ENCODE measurements at regions not wholly inside any gene's neighbourhood (a gene's known extent, or its start where the extent isn't known, plus 50 kb on each side); places are given as distances from the start of the nearest gene placed in this dataset.

- no peak for DNase-seq (ENCODE audit: low read depth, low spot score)
- in situ Hi-C loops (cut with HindIII; ENCODE audit: low pct_unique_long_range_greater_than_20kb, low sequenced_read_pairs): no loop called here
Measured at GRCh38 chr20:57881466-57882385, 171.9 kb upstream of the PMEPA1 start.

GRCh38 chr20:57880571-57880892 lies 170.7 kb upstream of the PMEPA1 start:
- in situ Hi-C loops (cut with HindIII; ENCODE audit: low pct_unique_long_range_greater_than_20kb, low sequenced_read_pairs): no loop called here
- no peak for DNase-seq (ENCODE audit: low read depth, low spot score)

GRCh38 chr20:57879779-57880570 lies 170.2 kb upstream of the PMEPA1 start:
- in situ Hi-C loops (cut with HindIII; ENCODE audit: low pct_unique_long_range_greater_than_20kb, low sequenced_read_pairs): no loop called here
- no peak for DNase-seq (ENCODE audit: low read depth, low spot score)

DNA sequence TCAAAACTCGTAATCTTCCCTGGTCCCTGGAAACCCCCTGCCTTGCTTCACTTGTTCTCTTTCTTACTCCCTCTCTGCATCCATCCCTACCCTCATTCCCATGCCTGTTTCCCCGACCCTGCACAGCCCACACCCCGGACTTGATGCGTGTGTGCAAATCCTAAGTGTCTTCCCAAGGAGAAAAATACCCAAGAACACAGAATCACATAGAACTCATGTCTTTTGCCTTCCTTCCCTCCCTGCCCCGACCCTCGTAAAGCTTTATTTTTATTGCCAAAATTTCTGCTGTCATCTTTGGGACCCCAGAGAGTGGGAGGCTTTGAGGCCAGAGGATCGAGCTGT lies 169.6 kb upstream of the PMEPA1 start:
- no peak for DNase-seq (ENCODE audit: low read depth, low spot score)
- in situ Hi-C loops (cut with HindIII; ENCODE audit: low pct_unique_long_range_greater_than_20kb, low sequenced_read_pairs): no loop called here

DNA sequence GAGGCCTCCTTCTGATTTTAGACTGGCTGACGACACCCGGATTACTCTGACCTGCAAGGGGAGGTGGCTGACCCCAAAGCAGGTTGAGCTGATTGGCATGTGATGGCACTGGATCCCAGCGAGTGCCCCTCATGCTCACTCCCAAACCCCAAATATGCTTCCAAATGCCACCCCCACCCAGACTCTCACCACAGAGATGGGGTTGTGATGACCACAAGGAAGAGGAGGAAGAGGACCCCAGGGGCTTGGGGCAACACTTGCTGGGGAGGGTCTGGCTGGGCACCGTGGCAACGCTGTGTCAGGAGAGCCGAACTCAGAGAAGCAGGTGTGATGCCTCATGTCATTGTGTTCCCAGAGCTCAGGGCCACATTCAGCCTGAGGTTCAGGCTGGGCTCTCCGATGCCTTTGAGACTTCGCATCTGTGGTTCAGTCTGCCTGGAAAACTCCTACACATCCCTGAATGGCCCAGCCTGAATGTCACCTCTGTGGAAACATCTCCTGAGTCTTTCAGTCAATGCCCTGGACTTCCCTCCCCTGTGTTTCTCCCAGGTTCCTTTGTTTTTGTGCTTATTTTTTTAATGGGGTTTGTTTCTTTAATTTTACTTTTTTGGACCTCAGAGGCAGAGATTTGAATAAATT lies 169.1 kb upstream of the PMEPA1 start:
- in situ Hi-C loops (cut with HindIII; ENCODE audit: low pct_unique_long_range_greater_than_20kb, low sequenced_read_pairs): no loop called here
- no peak for DNase-seq (ENCODE audit: low read depth, low spot score)

DNA sequence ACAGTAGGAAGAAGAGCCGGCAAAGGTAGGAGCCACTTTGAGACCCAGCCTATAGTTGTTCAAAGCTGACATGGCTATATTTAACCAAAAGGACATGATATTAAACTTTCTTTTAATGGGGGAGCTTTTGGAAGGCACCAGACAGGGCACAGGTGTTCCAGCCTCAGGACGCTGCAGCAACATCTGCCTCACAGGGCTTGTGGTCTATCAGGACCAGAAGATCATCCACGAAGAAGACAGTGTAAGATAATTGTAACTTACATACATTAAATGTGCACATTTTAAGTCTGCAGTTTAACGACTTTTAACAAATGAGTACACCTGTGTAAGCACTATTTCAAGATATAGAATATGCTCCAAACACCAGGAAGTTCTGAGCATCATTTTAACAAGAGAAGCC lies 168.2 kb upstream of the PMEPA1 start:
- DNase-seq (ENCODE audit: low read depth, low spot score): no peak

DNA sequence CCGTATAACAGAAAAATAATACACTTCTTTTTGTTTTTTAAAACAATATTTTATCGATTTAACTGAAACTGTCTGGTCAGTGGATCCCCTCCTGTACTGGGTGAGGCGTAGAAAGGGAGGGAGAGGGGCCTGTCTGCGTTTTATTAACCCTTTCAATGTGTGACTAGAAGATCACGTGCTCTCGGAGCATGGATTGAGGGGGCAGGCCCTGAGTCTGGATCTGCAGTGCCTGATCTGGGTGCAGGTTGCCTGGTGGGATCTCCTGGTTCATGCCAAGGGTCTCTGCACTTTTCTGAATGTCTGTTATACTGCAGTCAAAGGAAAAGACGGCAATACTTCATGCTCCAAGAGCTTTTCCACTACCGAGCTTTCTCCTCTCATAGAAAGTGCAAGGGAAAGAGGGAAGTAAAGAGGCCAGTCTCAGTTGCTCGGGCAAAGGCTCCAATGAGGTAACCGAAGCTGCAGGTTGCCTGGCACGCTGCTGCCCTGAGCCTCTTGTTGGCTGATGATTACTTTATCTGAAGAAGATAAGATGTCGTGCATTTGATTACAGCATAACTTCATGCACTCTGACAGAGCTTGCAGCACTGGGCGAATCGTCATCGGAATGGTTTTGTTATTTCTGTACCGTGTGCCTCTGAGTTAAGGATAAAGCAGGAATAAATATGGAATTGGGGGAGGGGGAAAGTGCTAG lies 167.5 kb upstream of the PMEPA1 start:
- no peak for DNase-seq (ENCODE audit: low read depth, low spot score)

More for the DNA sequence above, 168.2 kb upstream of the PMEPA1 start:
- in situ Hi-C loops (cut with HindIII; ENCODE audit: low pct_unique_long_range_greater_than_20kb, low sequenced_read_pairs): no loop called here

GRCh38 chr20:57876163-57876562 lies 166.3 kb upstream of the PMEPA1 start:
- in situ Hi-C loops (cut with HindIII; ENCODE audit: low pct_unique_long_range_greater_than_20kb, low sequenced_read_pairs): no loop called here
- DNase-seq (ENCODE audit: low read depth, low spot score): no peak

More for the DNA sequence above, 167.5 kb upstream of the PMEPA1 start:
- in situ Hi-C loops (cut with HindIII; ENCODE audit: low pct_unique_long_range_greater_than_20kb, low sequenced_read_pairs): no loop called here

DNA sequence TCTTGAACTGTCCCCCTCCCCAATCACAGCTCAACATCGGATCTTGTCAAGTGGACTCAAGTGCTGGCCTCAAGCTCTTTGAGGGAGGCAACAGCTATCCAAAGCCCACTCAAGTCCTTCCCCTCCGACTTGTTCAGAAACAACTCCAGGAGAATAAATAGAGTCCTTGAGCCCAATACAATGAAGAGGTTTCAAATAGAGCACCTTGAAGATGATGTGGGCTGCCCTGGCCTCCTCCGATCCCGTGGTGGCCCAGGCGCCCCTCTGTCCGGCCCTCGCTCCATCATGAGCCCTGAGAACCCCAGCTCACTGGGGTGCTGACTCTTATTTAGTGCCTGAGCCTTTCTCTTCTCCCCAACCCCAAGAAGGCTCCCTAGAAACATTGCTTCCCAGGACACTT lies 164.3 kb upstream of the PMEPA1 start:
- DNase-seq (ENCODE audit: low read depth, low spot score): no peak
- in situ Hi-C loops (cut with HindIII; ENCODE audit: low pct_unique_long_range_greater_than_20kb, low sequenced_read_pairs): no loop called here

DNA sequence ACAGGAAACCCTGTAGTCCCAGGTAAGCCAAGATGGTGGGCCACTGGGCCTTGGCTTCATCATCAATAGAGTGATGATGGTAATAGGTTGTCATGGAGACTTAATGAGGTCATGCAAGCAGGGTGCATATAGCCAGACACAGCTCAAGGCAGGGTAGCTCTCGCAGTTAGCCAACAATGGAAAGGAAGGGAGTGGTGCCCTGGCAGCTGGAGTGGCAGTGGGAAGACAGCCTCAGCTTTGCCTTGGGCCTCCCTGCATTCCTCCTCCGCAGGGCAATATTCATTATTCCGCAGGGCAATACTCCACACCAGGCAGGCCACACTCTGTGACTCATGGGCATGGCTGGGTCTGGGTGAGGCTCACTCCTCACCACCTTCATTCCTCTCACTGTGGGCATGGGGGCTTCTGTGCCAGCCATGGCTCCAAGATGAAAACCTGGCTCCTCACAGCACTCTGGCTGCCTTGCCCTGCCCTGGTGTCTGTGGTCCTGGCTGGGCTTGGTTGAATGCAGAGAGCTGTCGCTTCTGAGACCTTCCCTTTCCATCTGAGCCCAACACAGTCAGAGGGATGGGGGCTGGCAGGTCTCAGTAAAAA lies 163.1 kb upstream of the PMEPA1 start:
- no peak for DNase-seq (ENCODE audit: low read depth, low spot score)
- in situ Hi-C loops (cut with HindIII; ENCODE audit: low pct_unique_long_range_greater_than_20kb, low sequenced_read_pairs): no loop called here

- no peak for DNase-seq (ENCODE audit: low read depth, low spot score)
- in situ Hi-C loops (cut with HindIII; ENCODE audit: low pct_unique_long_range_greater_than_20kb, low sequenced_read_pairs): no loop called here
Measured at GRCh38 chr20:57871237-57871632, 161.4 kb upstream of the PMEPA1 start.

DNA sequence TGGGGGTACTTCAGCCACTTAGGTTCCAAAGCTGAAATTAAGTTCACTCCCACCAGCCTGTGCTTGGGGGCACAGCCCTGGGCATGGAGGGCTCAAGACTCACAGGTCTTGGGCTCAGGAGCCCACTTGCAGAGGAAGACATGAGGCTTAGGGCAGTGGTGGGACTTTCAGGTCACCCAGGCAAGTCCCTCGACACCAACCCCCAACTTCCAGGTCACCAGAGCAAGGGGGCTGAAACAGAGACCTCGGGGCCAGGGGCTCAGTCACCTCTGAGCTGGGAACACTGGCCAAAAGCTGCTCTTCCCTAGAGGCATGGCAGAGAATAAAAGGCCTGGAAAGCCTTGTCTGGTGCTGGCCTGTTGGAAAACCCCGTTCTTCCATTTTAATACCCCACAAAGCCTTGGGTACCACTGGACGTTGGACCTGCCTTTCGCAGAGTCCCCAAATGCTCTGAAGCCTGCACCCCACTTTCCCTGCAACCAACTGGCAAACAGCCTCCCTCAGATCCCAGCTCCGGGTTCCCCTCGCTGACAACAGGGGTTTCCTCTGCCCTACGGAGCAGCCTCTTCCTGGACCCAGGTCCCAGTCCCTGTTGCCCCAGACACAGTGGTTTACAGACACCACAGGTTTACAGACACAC lies 160.9 kb upstream of the PMEPA1 start:
- in situ Hi-C loops (cut with HindIII; ENCODE audit: low pct_unique_long_range_greater_than_20kb, low sequenced_read_pairs): no loop called here
- DNase-seq (ENCODE audit: low read depth, low spot score): no peak

DNA sequence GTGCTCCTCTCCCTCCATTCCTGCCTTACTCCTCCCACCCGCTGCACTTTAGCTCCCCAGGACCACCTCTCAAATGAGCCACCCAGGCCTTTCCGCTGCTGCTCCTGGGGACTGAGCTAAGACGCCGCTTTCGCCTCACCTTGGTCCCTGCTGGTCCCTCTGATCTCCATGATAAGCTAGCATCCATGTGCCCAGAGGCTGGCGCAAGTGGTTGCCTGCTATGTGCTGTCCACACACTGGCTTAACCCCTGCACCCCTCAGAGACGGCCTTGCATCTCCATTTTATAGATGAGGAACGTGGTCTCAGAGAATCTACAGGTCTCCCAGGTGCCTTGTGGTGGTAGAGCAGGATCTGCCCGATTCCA lies 160.1 kb upstream of the PMEPA1 start:
- in situ Hi-C loops (cut with HindIII; ENCODE audit: low pct_unique_long_range_greater_than_20kb, low sequenced_read_pairs): no loop called here

DNA sequence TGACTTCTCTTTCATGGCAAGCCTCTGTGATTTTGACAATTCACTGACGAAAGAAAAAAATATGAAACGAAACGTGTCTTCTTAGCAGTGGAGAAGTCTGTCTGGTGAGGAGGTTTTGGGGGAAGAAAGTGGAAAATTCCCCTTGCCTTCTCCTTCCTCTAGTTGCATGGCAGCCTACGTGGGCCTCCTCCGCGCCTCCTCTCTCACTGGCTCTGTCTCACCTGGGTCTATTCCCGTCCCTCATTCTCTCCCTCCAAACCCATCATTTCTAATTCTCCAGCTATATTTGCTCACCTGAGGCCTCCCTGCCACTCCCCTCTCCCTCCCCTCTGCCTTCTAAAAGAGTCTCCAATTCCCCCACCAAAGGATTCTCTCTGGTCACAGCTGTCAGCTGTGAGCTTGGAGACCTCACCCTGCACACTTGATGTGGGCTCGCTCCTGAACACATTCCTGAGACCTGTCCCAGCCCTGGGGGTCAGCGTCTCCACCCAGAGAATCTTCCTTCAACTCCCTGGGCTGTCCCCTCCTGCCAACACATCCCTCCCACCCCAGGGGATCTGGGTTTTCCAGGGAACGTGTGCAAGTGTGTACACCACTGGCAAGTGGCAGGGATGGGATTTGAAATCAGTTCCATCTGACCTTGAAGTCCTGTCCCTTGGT lies 159.6 kb upstream of the PMEPA1 start:
- DNase-seq (ENCODE audit: low read depth, low spot score): no peak

More for the DNA sequence above, 160.1 kb upstream of the PMEPA1 start:
- no peak for DNase-seq (ENCODE audit: low read depth, low spot score)

DNA sequence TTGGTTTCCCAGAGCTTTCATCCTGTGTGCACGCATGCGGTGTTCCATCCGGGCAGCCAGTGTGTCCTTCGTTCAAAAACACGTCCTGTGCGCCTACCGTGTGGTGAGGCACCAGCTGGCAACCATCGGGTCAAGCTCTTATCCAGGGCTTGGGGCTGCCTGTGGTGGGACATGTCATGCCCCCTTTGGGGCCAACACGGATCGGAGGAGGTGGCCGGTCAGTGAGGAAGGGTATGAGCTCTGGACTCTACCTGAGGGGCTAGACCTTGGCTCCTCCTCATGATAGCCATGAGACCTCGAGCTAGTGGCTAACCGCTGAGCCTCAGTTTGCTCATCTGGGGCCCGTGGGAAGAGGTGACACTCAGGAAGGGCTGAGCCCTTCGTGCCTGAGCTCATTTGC lies 158.5 kb upstream of the PMEPA1 start:
- DNase-seq (ENCODE audit: low read depth, low spot score): no peak
- in situ Hi-C loops (cut with HindIII; ENCODE audit: low pct_unique_long_range_greater_than_20kb, low sequenced_read_pairs): no loop called here

More for the DNA sequence above, 159.6 kb upstream of the PMEPA1 start:
- in situ Hi-C loops (cut with HindIII; ENCODE audit: low pct_unique_long_range_greater_than_20kb, low sequenced_read_pairs): no loop called here

DNA sequence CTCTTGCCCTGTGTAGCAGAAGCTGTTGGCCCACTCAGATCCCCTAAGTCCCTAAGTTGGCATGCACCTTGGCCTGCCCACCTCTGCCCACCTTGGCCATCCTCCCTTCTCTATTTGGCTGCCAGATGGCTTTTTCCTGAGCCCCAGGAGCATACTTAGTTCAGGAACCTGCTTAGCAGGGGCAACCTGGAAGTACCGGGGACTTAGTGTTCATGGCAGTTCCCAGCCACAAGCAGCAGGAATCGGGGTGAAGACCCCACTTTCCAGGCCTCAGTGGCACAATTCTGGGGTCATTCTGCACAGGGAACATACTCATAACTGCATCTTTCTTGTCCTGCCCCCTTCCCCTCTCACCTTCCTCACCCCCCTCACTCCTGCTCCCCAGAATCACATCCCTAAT lies 158.0 kb upstream of the PMEPA1 start:
- no peak for DNase-seq (ENCODE audit: low read depth, low spot score)
- in situ Hi-C loops (cut with HindIII; ENCODE audit: low pct_unique_long_range_greater_than_20kb, low sequenced_read_pairs): no loop called here
